H54 (cell line): ENCODE measurements at regions not wholly inside any gene's neighbourhood (a gene's known extent, or its start where the extent isn't known, plus 50 kb on each side); places are given as distances from the start of the nearest gene placed in this dataset.
"Not testable (repeated sequence)": the region's sequence is repeated elsewhere in the genome, so short reads cannot be mapped to it uniquely, and the experiment has no call there.

Experiments
- DNase-seq: peaks from one replicate; pipeline ENCODE4 v3.0.0; 2011; ENCODE audit warnings: low spot score, mixed read lengths; ENCODE audit not compliant: insufficient read length
- FAIRE-seq: peaks from 3 replicates; lab custom pipeline; 2011; peaks lifted over from hg19 to GRCh38; lab: Jason Lieb, UNC
- POLR2A ChIP-seq: IDR thresholded peaks from 2 replicates; pipeline ENCODE4 v1.6.1; 2011; ENCODE audit warnings: low read depth, mild to moderate bottlenecking, low read length

DNA sequence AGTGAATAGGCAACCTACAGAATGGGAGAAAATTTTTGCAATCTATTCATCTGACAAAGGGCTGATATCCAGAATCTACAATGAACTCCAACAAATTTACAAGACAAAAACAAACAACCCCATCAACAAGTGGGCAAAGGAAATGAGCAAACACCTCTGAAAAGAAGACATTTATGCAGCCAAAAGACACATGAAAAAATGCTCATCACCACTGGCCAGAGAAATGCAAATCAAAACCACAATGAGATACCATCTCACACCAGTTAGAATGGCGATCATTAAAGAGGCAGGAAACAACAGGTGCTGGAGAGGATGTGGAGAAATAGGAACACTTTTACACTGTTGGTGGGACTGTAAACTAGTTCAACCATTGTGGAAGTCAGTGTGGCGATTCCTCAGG is 114.0 kb upstream of the ROPN1B start:
- DNase-seq, FAIRE-seq: not testable (repeated sequence)

- not testable (repeated sequence) for DNase-seq, FAIRE-seq
Measured at GRCh38 chr3:125860547-125860946, 108.4 kb upstream of the ROPN1B start.

DNA sequence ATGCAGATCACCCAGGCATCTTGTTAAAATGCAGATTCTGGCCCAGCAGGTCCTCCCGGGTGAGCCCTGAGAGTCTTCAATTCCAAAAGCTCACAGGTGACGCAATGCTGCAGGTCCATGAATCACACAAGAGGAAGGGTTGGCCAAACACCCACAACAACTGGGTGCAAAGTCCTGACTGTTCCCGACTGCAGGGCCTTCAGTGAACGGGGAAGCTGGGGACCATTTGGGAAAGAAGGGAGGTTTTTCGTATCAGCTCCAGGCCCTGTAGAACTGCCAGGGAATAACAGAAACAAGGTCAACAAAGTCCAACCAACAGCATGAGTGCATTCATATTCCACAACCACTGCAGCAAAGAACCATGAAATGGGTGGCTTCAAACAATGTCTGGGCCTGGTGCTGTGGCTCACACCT is 106.1 kb upstream of the ROPN1B start:
- FAIRE-seq, DNase-seq: not testable (repeated sequence)

DNA sequence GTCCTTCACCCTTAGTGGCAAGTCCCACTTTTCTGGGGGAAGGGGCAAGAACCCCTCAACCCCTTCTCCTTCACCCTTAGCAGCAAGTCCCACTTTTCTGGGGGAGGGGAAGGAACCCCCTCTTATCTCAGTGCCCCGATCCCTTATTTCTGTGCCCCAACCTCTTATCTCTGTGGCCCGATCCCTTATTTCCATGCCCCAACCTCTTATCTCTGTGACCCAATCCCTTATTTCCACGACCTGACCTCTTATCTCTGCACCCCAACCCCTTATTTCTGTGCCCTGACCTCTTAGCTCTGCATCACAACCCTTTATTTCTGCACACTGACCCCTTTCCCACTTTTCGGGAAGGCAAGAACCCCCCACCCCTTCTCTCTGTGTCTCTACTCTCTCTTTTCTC is 104.4 kb upstream of the ROPN1B start:
- DNase-seq, FAIRE-seq: not testable (repeated sequence)

GRCh38 chr3:125886006-125886405 is 83.0 kb upstream of the ROPN1B start:
- FAIRE-seq: not testable (repeated sequence)
- peak; percentile 19 for DNase-seq

DNA sequence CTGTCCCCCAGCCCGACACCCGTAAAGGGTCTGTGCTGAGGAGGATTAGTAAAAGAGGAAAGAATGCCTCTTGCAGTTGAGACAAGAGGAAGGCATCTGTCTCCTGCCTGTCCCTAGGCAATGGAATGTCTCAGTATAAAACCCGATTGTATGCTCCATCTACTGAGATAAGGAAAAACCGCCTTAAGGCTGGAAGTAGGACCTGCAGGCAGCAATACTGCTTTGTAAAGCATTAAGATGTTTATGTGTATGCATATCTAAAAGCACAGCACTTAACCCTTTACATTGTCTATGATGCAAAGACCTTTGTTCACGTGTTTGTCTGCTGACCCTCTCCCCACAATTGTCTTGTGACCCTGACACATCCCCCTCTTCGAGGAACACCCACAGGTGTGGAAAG is 69.8 kb upstream of the ROPN1B start:
- DNase-seq, FAIRE-seq: not testable (repeated sequence)

- FAIRE-seq: not testable (repeated sequence)
Measured at GRCh38 chr3:125901473-125901872, 67.5 kb upstream of the ROPN1B start.

GRCh38 chr3:125903780-125904455 is 65.1 kb upstream of the ROPN1B start:
- not testable (repeated sequence) for FAIRE-seq, DNase-seq

More at GRCh38 chr3:125901473-125901872, 67.5 kb upstream of the ROPN1B start:
- not testable (repeated sequence) for DNase-seq

DNA sequence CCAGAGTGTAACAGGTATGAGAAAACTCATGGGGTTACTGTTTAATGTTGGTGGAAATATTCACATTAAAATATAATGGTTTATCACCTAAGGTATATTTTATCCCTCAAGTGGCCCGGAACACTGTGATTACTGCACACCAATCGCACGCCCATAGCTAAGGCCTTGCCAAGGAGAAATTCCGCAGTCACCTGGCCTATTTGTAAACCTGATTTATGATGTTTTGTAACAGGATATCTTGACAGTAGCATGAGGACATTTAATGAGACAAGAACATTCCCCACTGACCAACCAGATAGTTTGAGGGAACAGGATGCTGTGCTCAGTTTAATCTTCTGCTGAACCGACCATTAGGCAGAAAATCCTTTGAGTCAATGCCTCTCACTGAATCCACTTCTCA is 61.7 kb upstream of the ROPN1B start:
- not testable (repeated sequence) for FAIRE-seq

GRCh38 chr3:125910851-125911250 is 58.1 kb upstream of the ROPN1B start:
- DNase-seq, FAIRE-seq: not testable (repeated sequence)

More for the DNA sequence above, 61.7 kb upstream of the ROPN1B start:
- not testable (repeated sequence) for DNase-seq

- not testable (repeated sequence) for DNase-seq
Measured at GRCh38 chr3:125914608-125915436, 54.2 kb upstream of the ROPN1B start.

GRCh38 chr3:125915437-125915787 is 53.6 kb upstream of the ROPN1B start:
- DNase-seq, FAIRE-seq: not testable (repeated sequence)

More at GRCh38 chr3:125914608-125915436, 54.2 kb upstream of the ROPN1B start:
- not testable (repeated sequence) for FAIRE-seq

DNA sequence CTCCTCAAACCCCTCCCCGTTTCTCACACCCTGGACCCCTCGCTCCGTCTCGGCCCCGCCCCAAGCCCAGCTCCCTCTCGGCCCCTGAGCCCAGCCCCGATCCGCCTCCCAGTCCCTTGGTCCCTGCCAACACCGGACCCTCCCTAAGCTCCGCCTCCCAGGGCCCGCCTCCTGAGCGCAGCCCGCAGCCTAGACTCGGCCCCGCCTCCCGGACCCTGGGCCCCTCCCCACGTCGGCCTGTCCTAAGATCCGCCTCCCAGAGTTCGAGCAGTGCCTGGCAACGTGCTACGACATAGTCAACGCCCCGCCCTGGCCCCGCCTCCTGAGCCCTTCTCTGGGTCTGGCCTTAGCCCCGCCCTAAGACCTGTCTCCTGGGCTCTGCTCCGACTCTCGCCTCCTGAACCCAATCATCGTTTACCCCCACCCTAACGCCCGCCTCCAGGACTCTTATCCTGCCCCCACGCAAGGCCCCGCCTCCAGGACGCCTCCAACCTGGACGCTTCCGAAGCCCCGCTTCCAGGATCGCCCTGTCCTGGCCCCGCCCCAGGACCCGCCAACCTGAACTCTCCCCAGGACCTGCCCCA is 53.1 kb upstream of the ROPN1B start:
- TF ChIP-seq POLR2A: 0 out of 2 replicates have a peak, but pooled peaks have one; percentile 16
- peak; percentile 23 for FAIRE-seq
- peak; percentile 77 for DNase-seq

DNA sequence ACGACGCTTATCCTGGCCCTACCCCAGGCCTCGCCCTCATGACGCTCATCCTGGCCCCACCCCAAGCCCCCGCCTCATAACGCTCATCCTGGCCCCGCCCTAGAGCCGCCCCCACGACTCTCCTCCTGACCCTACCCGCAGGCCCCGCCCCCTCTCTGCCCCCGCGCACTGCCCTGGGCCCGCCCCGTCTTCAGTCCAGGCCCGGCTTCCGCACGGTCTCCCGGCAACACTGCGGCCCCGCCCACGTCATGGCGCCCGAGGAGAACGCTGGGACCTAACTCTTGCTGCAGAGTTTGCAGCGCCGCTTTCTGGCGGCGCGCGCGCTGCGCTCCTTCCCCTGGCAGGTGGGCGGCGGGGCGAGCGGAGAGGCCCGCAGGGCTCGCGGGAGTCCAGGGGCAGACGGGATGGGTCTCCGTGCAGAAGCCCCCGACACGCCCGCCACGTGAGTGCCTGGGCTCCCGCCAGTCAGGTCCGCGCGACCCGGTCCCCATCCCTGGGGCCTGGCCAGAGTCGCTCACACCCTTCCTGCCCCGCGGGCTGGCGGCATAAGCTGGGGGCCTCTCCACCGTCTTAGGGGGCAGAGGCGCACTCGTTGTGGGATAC is 52.5 kb upstream of the ROPN1B start:
- no peak for FAIRE-seq
- DNase-seq: peak; percentile 70
- peak; percentile 57 for TF ChIP-seq POLR2A

GRCh38 chr3:125917020-125917549 is 51.9 kb upstream of the ROPN1B start:
- FAIRE-seq, DNase-seq: not testable (repeated sequence)

DNA sequence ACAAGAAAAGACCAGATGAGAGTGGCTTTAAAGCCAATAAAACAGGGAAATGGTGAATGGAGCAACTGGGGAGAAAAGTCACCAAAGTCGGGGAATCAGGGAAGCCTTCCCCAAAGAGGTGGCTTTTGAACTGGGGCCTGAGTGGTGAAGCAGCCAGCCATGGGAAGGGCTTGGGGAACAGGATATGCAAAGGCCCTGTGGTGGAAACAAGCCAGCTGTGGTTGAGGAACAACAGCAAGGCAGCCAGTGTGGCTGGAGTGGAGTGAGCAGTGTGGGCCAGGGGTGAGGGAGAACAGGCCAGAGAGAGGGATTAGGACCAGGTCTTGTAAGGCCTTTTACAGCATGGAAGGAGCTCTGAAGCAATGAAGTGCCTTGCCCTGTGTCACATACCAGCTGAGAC is 51.0 kb upstream of the ROPN1B start:
- not testable (repeated sequence) for FAIRE-seq, DNase-seq

- DNase-seq, FAIRE-seq: not testable (repeated sequence)
Measured at GRCh38 chr3:125918451-125918850, 50.5 kb upstream of the ROPN1B start.

DNA sequence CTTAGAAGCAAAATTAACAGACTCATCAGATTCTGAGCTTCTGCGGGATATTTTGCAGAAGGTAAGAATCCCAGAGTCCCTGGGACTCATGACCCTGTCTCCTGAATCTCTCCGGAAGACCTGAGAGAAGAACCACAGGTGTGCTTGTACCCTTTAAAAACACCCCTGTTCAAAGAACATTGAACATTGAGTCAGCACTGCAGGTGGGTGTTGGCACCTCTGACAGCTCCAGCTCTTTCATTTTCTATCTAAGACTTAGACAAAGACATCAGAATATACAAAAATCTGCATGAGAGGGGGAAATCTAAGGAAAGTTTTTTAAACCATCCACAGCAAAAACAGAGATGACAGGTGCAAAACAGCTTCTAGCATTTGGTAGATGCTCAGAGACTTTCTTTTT is 50.1 kb upstream of the ROPN1B start:
- DNase-seq, FAIRE-seq: not testable (repeated sequence)
